OCI-LY7 (cell line): ENCODE measurements at regions not wholly inside any gene's neighbourhood (a gene's known extent, or its start where the extent isn't known, plus 50 kb on each side); places are given as distances from the start of the nearest gene placed in this dataset.

Experiments
- BruUV-seq: library from RNA; stranded (reverse); fragments of 400-500 nt; replicated peaks from 2 replicates; lab custom pipeline; 2021; lab: Mats Ljungman, UMichigan
- CTCF ChIA-PET: fragments of 300-600 bp; sonication (Branson Sonifier 250); formaldehyde crosslinking; loops from one replicate; lab custom pipeline; 2022; ENCODE audit warnings: antibody characterized with exemption; ENCODE audit not compliant: unreplicated experiment; lab: Charles Lee
- POLR2A ChIA-PET: fragments of 300-600 bp; sonication (Branson Sonifier 250); formaldehyde crosslinking; loops from one replicate; lab custom pipeline; 2022; ENCODE audit warnings: antibody characterized with exemption; lab: Charles Lee
- DNase-seq: peaks from one replicate; pipeline ENCODE4 v3.0.0-alpha.2; 2015; ENCODE audit warnings: low spot score
- H2AFZ ChIP-seq: fragments of 200-600 bp; sonication (generic), shearing (Covaris generic); 2 replicates; pipeline ENCODE4 v1.6.1; 2014; ENCODE audit warnings: mild to moderate bottlenecking, antibody characterized with exemption, low read length, moderate library complexity
- H3K27ac ChIP-seq: fragments of 200-600 bp; sonication (generic); 2 replicates; pipeline ENCODE4 v1.5.1; 2014; ENCODE audit warnings: mixed run types, low read depth, mild to moderate bottlenecking, moderate library complexity, low read length, inconsistent platforms; ENCODE audit not compliant: poor library complexity, severe bottlenecking
- H3K36me3 ChIP-seq: fragments of 200-600 bp; sonication (generic); 2 replicates; pipeline ENCODE4 v1.6.1; 2014; ENCODE audit warnings: mild to moderate bottlenecking, antibody characterized with exemption, low read length, moderate library complexity, mixed read lengths; ENCODE audit not compliant: insufficient read depth
- H3K4me1 ChIP-seq: fragments of 200-600 bp; sonication (generic); 2 replicates; pipeline ENCODE4 v1.5.1; 2014; ENCODE audit warnings: mild to moderate bottlenecking, low read length; ENCODE audit not compliant: insufficient read depth, poor library complexity, severe bottlenecking
- H3K4me2 ChIP-seq: fragments of 200-600 bp; sonication (generic); 2 replicates; pipeline ENCODE4 v1.6.1; 2014; ENCODE audit warnings: mild to moderate bottlenecking, low read length
- H3K4me3 ChIP-seq: fragments of 200-600 bp; sonication (generic); 2 replicates; pipeline ENCODE4 v1.5.1; 2014; ENCODE audit warnings: mild to moderate bottlenecking, low read depth, low read length; ENCODE audit not compliant: poor library complexity, severe bottlenecking
- H3K79me2 ChIP-seq: fragments of 200-600 bp; sonication (generic); 2 replicates; pipeline ENCODE4 v1.6.1; 2016; ENCODE audit warnings: low read depth, mild to moderate bottlenecking, low read length, moderate library complexity, mixed read lengths; ENCODE audit not compliant: insufficient read depth
- H3K9me2 ChIP-seq: fragments of 200-600 bp; sonication (generic); 2 replicates; pipeline ENCODE4 v1.6.1; 2016; ENCODE audit warnings: mild to moderate bottlenecking, low read length, mixed read lengths; ENCODE audit not compliant: insufficient read depth
- H3K9me3 ChIP-seq: fragments of 200-600 bp; sonication (generic); 2 replicates; pipeline ENCODE4 v1.6.1; 2014; ENCODE audit warnings: mild to moderate bottlenecking, mixed run types, low read length, mixed read lengths
- H4K20me1 ChIP-seq: fragments of 200-600 bp; sonication (generic); 2 replicates; pipeline ENCODE4 v1.6.1; 2014; ENCODE audit warnings: mild to moderate bottlenecking, antibody characterized with exemption, low read length, moderate library complexity, mixed read lengths; ENCODE audit not compliant: insufficient read depth
- CTCF ChIP-seq: fragments of 200-600 bp; sonication (generic); conservative IDR thresholded peaks from 2 replicates; pipeline ENCODE4 v1.5.1; 2014; ENCODE audit warnings: mild to moderate bottlenecking, antibody characterized with exemption, low read length, moderate library complexity, mixed read lengths
- EZH2phosphoT487 ChIP-seq: fragments of 200-600 bp; sonication (generic); IDR thresholded peaks from 2 replicates; pipeline ENCODE4 v1.6.1; 2018; ENCODE audit warnings: low read depth, borderline replicate concordance, mild to moderate bottlenecking, mixed run types, antibody characterized with exemption, low read length, moderate library complexity, mixed read lengths
- intact Hi-C: fragments of 100-400 bp; cut with micrococcal nuclease; formaldehyde crosslinking; loops from one replicate; pipeline ENCODE4 v1.10.0; 2022; ENCODE audit not compliant: unreplicated experiment

GRCh38 chr6:50278663-50279062 is 228.9 kb upstream of the DEFB112 start:
- H3K4me3 ChIP-seq = no peak overlapping the region

DNA sequence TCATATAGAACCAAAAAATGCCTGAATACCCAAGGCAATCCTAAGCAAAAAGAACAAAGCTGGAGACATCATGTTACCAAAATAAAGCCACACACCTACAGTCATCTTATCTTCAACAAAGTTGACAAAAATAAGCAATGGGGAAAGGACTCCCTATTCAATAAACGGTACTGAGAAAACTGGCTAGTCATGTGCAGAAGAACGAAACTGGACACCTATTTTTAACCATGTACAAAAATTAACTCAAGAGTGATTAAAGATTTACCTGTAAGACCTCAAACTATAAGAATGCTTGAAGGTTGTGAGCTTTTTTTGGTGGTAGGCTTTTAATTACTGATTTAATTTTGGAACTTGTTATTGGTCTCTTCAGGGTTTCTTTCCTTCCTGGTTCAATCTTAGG is 236.0 kb upstream of the DEFB112 start:
- DNase-seq = no peak
- TF ChIP-seq CTCF (no peak), EZH2phosphoT487 (no peak)
- Histone ChIP-seq H3K4me3 (no peak overlapping the region), H3K79me2 (no peaks in the 10 kb centered on the region), H3K36me3 (no peaks in the 10 kb centered on the region), H3K4me2 (no peak overlapping the region), H3K9me2 (no peaks in the 10 kb centered on the region), H3K27ac (no peak overlapping the region), H3K4me1 (no peaks in the 10 kb centered on the region), H3K9me3 (no peaks in the 10 kb centered on the region), H4K20me1 (no peaks in the 10 kb centered on the region), H2AFZ (no peak overlapping the region)
- no TSS peak for BruUV-seq
- POLR2A ChIA-PET = interaction anchor here (0.6 kb wide), 1 partner anchor 1215 kb away, joined by 3 read pairs; no protein-coding TSS in a partner anchor
- CTCF ChIA-PET = no interaction called here
- intact Hi-C loops = no loop called here

More at GRCh38 chr6:50278663-50279062, 228.9 kb upstream of the DEFB112 start:
- Histone ChIP-seq H3K27ac (no peak overlapping the region), H3K4me2 (no peak overlapping the region), H3K9me2 (no peaks in the 10 kb centered on the region), H3K79me2 (no peaks in the 10 kb centered on the region), H2AFZ (no peak overlapping the region), H3K36me3 (no peaks in the 10 kb centered on the region), H3K9me3 (no peaks in the 10 kb centered on the region), H4K20me1 (no peaks in the 10 kb centered on the region), H3K4me1 (no peaks in the 10 kb centered on the region)
- no TSS peak for BruUV-seq
- CTCF ChIA-PET = no interaction called here
- TF ChIP-seq EZH2phosphoT487 (no peak), CTCF (no peak)
- no peak for DNase-seq
- POLR2A ChIA-PET = interaction anchor here (1.2 kb wide), 1 partner anchor 96 kb away, joined by 4 read pairs; no protein-coding TSS in a partner anchor
- intact Hi-C loops = no loop called here

DNA sequence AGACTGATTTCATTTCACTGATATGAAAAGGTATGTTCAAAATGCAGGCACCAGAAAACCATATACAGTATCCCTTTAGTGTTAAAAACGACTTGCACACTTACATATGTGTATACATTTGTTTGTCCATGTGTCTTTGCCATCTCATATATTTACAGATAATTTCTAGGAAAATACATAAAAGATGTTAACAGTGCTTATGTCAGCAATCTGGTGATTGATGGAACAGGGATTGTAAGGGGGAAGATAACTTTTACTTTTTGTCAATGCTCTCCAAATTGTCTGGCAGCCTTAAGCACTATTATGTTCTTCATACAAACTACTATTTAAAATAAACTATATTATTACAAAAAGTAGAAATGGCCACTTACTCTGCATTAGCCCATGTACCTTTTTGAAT is 238.5 kb upstream of the DEFB112 start:
- H3K4me1 ChIP-seq = no peaks in the 10 kb centered on the region
- H3K27ac ChIP-seq = no peak overlapping the region
- H3K4me3 ChIP-seq = no peak overlapping the region
- no peaks in the 10 kb centered on the region for H4K20me1 ChIP-seq
- H3K36me3 ChIP-seq = no peaks in the 10 kb centered on the region
- TF ChIP-seq EZH2phosphoT487 (no peak), CTCF (no peak)
- no peak overlapping the region for H3K4me2 ChIP-seq
- H3K9me3 ChIP-seq = no peaks in the 10 kb centered on the region
- CTCF ChIA-PET = no interaction called here
- intact Hi-C loops = no loop called here
- no peak for DNase-seq
- no peaks in the 10 kb centered on the region for H3K79me2 ChIP-seq
- BruUV-seq = no TSS peak
- H3K9me2 ChIP-seq = no peaks in the 10 kb centered on the region
- H2AFZ ChIP-seq = no peak overlapping the region
- POLR2A ChIA-PET = no interaction called here
